HG03159 (cell line): ENCODE measurements at regions not wholly inside any gene's neighbourhood (a gene's known extent, or its start where the extent isn't known, plus 50 kb on each side); places are given as distances from the start of the nearest gene placed in this dataset.
"Not testable (repeated sequence)": the region's sequence is repeated elsewhere in the genome, so short reads cannot be mapped to it uniquely, and the experiment has no call there.

Source experiments
- ATAC-seq: cut with Tn5 transposase; IDR thresholded peaks from one replicate; pipeline ENCODE4 v1.9.1; 2021; ENCODE audit warnings: mild to moderate bottlenecking, moderate library complexity; ENCODE audit not compliant: unreplicated experiment

DNA sequence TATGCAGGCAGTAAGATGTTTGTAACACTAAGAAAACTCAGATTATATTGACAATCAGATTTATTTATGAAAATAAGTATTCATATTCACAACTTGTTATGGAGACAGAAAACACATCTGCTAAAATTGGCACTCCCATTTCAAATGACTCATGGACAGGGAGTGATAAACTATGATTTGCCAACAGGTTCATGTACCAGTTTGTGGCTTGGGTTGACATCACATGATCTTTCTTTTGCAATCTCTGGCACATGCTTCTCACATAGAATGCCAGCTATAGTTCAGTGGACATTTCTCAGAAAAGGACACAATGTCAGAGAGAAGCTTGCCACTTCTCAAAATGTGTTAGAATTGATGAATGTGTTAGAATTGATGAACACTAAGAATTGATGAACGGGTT lies 663.2 kb upstream of the ANKRD30A start:
- ATAC-seq: no peak

DNA sequence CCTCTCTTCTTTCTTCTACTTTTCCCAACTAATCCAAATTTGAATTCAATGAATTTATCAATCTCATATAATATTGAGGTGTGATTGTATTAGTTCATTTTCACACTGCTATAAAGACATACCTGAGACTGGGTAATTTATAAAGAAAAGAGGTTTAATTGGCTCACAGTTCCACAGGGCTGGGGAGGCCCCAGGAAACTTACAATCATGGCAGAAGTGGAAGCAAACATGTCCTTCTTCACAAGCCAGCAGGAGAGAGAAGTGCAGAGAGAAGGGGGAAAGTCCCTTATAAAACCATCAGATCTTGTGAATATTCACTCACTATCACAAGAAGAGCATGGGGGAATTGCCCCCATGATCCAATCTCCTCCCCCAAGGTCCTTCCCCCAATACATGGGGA lies 667.0 kb upstream of the ANKRD30A start:
- not testable (repeated sequence) for ATAC-seq

DNA sequence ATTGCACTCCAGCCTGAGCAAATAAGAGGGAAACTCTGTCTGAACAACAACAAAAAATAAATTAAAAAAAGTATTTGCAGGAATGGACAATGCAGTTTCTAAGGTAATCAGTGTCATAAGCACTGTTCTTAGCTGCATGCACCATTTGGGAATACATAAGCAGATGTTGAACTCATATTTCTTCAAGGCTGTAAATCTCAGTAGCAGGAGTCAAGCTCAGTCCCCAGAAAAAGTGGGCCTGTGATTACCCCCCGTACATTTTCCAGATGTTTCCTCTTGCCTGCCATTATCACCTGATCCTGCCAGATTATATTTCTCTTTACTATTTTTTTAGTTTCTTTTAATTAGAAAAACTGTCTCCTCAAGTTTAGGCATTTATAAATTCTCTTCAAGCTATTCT lies 667.6 kb upstream of the ANKRD30A start:
- no peak for ATAC-seq

DNA sequence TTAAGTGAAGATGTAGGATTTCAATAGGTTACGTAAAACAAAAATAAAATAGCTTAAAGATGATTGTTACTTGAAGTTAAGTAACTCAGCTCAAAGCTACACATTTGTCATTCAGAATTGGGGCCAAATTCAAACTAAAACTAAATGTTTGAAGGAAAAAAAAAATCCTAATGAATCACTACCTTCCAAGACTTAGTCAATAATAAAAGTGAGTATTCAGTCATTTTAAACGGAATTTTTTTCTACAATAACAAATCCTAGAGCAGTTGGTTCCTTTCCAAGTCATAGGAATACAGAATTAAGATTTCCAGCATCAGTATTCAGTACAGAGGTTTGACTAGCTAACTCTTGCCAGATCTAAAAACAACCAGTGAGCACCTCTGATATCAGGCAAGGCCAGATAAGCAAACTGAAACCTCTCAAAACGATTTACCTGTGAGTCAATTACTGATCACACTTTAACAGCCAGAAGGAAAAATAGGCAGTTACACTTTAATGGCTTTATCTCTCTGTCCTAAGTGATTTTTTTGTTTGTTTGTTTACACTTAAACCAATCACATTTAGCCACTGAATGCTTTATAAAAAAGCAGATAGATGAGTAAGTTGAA lies 669.8 kb upstream of the ANKRD30A start:
- no peak for ATAC-seq

DNA sequence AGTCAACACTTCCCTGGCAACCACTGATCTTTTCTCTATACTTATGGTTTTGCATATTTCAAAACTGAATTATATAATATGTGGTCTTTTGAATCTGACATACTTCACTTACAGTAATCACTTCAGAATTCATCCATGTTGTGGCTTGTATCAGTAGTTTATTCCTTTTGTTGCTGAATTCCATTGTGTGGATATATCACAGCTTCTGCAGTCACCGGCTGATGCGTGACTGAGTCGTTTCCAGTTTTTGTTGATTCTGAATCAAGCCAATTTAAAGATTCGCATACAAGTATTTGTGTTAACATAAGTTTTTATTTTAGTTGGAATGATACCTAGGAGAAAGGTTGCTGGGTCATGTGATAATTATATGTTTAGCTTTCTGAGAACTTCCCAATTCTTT lies 672.5 kb upstream of the ANKRD30A start:
- ATAC-seq: no peak

DNA sequence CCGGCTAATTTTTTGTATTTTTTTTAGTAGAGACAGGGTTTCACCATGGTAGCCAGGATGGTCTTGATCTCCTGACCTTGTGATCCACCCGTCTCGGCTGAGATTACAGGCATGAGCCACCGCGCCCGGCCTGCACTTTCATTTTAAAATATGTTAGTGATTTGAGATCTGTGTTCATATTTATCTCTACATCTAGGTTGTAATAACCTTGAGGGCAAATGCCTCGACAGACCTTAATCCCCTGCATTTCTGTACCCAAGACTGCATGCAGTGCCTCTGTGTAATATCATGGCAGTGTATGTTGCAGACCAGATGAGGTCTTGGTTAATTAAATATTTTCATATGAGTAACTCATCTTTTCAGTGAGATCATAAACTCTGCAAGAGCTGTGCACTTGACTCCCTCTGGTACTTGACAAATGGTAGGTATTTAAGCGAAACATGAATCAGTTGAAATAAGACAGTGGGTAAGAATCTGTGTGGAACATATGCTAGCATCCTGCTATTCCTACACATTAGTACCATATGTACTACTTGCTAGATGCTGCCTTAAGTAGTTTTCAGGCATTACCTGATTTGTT lies 673.9 kb upstream of the ANKRD30A start:
- no peak for ATAC-seq

DNA sequence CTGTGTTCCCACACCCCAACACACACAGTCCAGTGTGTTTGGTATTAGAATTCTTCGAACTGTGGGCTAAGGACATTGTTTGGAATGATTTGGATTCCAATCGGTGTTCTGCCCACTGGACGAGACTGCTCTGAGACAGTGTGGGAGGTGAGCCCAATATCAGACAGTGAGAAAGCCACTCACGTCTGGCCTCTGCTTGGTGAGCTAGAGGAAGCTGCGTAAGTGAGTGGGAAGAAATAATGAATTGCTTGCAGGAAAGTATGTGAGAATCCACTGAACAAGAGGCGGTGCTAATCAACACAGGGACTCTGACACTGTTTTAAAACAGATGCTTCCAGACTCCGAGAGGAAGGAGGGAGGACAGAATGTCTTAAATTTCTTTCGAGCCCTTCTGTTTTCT lies 675.0 kb upstream of the ANKRD30A start:
- no peak for ATAC-seq

DNA sequence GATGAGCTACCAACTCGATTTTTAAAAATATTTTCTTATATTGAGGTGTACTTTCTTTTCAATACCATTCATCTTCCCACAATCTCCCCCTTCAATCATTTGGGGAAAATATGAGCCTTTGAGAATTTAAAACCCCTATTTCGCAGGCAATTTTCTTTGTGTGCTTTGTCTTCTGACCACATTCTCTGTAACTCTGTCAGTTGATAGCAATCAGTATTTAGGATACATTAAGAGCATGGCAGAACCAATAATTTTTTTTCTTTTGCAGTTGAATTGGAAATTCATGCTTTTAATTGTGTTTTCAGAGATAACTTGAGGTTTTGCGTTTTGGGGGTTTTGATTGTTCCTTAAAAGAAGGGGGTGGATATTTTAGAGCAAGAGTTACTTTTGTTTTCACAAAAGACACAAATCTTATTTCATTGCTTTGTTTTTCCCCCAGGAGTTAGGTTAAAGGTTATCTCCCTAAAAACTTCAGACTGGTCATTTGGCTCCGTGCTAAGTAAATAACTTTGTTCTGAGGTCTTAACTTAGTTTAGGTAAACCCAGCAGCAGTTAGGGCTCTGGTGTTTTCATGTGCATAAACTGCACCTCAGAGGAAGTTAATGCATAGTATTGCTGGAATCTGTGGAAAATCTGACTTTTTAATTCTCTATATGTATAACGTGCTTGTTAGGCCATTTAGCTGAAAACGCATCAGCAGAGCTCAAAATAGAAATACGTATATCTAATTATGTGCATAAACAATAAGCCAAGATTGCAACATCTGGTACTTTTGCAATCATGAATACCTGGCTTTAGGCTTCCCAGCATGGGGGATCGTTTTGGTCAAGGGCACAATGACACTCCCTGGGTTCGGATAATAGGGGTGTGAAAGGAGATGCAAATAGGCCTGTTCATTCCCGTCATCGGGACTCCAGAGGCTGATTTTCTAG lies 676.4 kb upstream of the ANKRD30A start:
- ATAC-seq: no peak

DNA sequence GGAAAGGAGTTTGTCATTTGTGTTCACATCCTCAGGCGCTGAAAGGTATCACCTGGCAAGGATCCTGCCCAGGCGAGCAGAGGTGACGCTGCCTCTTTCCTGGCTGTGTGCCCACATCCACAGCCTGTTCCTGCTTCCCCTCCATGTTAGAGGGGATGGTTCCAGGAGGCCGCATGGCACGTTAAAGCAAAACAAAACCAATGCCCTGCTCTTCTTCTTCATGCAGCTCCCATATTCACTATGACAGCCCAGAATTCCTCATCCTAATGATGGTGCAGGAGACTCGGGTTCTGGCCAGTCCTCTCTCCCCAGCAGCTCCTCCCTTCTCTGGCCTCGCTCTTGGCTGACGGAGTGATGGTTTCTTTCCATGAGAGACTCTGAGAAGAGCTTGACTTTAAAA lies 678.5 kb upstream of the ANKRD30A start:
- ATAC-seq: no peak

DNA sequence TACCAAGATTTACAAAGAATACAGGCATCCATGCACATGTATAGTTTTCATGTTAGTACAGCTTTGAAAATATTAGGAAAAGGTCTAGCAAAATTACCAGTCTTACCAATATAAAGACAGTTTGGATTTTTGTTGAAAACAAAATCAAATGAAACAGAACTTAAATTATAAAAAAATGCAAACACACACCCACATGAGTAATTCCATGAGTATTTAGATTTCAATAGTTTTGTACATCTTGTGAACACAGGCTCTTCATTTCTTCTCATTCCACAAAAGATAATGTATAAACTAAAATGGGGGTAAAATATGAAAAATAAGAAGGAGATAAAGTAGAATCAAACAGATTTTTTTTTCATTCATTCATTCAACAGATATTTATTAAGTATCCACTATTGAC lies 682.2 kb upstream of the ANKRD30A start:
- ATAC-seq: no peak

DNA sequence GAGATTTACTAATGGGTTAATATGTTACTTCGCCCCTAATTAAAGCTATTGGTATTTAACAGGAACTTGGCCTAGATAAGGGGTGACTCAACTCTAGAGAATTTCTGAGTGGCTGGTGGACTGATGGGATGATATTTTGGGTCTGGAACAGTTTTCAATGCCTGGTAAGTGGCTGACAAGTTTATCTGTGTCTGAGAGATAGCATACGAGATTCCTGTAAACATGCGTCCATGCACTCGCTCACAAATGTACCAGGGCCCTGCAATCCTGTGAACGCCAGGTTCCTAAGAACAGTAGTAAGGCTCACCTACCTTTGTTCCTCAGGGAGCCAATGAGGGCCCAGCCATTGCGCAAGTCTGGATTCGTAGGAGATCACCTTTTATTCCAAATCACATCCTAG lies 683.8 kb upstream of the ANKRD30A start:
- no peak for ATAC-seq

DNA sequence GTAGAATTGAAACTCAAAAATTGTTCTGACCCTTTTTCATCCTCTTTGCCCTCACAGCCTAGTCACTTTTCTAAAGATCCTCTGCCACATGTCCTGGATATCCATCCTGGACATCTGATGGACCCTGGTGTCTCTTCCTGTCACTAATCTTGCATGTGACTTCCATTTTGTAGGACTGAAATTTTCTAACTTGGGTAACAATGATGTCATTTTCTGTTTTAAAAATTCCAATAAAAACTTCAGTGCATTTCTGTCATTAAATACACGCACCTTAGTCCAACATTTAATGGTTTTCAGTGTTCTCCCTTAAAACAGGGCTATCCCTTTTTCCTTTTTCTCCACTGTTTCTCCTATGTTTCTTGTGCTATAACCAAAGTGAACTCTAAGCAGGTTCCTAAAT lies 684.9 kb upstream of the ANKRD30A start:
- ATAC-seq: no peak

DNA sequence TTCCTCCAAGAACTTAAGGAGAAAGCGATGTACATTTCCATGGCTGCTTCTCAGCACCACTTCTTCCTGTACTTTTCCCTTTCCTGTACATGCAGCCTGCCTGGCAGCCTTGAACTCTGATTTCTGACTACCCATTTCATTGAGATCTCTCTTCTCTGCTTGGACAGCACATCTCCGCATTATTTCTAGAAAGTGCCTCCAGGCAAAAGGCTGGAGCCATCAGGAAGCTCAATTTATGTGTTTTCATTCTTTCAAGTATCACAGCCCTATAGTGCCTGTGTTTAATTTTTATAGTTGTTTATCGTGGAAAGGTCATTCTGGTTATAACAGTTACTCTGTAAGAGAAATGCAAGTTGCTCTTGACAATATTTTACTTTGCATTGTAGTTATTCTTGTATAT lies 688.0 kb upstream of the ANKRD30A start:
- no peak for ATAC-seq

DNA sequence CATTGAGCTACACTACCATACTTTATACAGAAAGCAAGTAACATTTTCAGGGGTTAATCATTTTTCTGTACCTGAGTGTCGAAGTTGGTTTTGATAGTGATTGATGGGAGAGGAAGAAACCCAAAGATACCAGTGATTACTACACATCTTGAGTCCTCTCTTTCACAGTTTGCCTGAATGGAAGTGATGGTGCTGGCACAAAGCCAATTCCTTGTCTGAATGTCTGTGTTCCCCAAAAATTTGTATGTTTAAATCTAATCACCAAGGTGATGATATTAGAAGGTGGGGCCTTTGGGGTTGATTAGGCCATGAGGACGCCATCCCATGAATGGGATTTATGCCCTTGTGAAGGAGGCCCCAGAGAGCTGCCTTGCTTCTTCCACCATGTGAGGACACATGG lies 696.9 kb upstream of the ANKRD30A start:
- ATAC-seq: no peak

DNA sequence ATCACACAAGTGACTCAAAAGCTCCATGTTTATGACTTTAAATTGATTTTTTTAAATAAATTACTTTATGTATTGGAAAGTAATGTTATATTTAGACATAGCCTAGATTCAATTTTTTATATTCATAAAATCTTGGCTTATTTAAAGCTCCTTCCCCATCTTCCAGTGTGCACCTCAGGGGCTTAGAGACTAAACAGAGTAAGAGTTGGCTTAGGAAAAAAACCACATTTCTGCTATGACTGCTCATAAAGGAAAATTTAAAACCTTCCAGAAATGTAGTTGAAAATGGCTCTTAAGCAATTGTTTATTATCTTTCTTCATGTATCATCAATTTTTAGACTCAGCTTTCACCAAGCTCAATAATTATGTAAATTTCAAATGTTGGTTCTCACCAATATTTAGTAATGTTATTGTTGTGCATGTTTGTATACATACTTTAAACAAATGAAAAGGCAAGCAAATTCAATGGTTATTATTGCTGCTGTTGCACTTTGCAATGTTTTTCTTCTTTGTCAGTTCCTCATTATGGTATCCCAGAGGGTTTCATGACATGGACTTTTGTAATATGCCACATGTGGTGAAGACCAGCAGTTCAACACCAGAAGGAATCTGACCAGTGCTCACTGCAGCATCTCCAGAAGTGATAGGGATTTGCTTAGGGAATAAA lies 700.1 kb upstream of the ANKRD30A start:
- no peak for ATAC-seq

DNA sequence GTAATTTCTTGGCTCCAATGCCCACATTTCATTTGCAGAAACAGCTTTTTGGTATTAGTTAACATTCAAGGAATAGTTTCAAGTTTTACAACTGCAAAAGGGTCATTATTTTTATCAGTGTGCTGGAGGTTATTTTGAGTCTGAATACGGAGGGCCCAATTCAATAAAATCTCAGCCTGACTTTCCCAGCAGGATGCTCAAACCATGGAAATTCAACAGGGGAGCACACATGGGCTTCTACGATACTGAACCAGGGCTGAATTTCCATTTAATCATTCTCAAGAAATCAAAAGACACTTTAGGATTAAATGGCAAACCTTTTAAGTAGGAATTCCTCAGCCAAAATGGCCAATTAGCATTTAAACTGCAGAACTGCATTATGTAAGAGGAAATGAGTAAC lies 700.9 kb upstream of the ANKRD30A start:
- no peak for ATAC-seq

DNA sequence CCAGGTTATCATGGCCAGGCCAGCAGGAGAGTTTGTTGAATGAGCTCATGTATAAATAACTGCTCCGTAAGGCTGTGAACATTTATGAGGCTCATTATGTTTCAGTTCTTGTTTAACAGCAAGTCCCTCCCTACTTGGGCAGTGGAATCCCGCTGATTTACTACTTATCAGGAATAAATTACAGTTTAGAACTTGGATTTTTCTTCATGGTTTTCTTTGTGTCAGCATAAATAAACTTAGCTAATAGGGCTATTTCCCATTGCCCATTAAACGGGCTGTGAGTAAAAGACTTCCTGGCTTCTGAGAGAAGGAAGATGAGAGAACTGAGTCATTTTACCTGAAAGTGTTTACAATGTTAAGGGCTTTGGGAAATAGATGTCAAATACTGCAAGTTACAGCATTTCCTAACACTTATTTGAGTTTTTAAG lies 701.6 kb upstream of the ANKRD30A start:
- ATAC-seq: no peak

DNA sequence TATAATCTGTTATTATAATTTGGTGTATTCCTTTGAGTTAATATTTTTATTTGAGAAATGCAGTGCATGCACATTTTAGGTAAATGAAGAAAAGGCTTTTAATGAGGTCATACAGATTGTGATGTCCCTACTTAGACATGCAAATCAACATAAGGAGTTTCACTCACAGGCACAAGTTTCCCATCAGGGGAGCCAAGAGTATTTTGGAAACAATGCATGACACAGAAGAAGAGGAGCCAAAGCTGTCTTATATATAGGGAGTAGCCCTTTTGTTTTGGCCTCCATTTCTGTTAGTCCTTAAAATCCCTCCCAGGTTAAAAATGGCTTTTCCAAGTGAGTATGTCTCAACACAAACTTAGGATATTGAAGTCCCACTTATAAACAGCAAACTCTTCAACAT lies 703.4 kb upstream of the ANKRD30A start:
- no peak for ATAC-seq

DNA sequence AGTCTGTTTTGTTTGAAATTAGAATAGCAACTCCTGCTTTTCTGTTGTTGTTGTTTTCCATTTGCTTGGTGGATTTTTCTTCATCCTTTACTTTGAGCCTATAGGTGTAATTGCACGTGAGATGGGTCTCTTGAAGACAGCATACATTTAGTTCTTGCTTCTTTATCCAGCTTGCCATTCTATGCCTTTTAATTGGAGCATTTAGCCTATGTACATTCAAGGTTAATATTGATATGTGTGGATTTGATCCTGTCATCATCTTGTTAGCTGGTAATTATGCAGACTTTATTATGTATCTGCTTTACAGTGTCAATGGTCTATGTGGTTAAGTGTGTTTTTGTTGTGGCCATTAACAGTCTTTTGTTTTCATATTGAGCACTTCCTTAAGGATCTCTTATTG lies 708.9 kb upstream of the ANKRD30A start:
- no peak for ATAC-seq

DNA sequence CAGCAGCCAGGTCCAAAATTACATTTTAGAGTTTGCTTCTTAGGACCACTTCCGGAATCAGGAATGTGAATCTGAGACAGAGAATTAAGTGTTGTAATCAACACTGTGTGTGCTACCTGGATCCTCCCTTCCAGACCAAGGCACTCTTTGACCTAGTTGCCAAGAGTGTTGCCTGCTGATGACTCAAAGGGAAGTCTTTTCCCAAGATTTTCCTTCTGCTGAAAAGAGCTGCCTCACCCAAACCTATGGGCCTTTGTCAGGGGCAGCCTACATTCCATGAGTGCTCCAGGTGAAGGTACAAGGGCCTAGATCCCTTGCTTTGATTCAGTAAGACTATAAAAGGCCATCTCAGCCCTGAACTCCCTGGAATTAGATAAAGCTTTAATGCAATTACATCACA lies 712.5 kb upstream of the ANKRD30A start:
- no peak for ATAC-seq

DNA sequence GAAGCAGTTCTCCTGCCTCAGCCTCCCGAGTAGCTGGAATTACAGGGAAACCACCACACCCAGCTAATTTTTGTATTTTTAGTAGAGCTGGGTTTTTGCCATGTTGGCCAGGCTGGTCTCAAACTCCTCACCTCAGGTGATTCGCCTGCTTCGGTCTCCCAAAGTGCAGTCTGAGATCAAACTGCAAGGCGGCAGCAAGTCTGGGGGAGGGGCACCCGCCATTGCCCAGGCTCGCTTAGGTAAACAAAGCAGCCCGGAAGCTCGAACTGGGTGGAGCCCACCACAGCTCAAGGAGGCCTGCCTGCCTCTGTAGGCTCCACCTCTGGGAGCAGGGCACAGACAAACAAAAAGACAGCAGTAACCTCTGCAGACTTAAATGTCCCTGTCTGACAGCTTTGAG lies 725.2 kb upstream of the ANKRD30A start:
- ATAC-seq: not testable (repeated sequence)

DNA sequence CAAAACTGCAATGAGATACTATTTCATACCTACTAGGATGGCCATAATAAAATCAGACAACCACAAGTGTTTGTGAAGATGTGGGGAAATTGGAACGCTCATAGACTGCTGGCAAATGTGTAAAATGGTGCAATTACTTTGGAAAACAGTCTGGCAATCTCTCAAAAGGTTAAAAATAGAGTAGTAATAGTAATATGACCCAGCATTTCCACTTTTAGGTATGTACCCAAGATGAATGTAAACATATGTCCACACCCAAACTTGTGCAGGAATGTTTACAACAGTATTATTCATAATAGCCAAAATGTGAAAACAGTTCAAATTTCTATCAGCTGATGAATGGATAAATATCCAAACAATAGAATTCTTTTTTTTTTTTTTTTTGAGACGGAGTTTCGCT lies 731.6 kb upstream of the ANKRD30A start:
- ATAC-seq: no peak
